ENCODE measurements at regions not wholly inside any gene's neighbourhood (a gene's known extent, or its start where the extent isn't known, plus 50 kb on each side); places are given as distances from the start of the nearest gene placed in this dataset.
"Not testable (repeated sequence)": the region's sequence is repeated elsewhere in the genome, so short reads cannot be mapped to it uniquely, and the experiment has no call there.

DNA sequence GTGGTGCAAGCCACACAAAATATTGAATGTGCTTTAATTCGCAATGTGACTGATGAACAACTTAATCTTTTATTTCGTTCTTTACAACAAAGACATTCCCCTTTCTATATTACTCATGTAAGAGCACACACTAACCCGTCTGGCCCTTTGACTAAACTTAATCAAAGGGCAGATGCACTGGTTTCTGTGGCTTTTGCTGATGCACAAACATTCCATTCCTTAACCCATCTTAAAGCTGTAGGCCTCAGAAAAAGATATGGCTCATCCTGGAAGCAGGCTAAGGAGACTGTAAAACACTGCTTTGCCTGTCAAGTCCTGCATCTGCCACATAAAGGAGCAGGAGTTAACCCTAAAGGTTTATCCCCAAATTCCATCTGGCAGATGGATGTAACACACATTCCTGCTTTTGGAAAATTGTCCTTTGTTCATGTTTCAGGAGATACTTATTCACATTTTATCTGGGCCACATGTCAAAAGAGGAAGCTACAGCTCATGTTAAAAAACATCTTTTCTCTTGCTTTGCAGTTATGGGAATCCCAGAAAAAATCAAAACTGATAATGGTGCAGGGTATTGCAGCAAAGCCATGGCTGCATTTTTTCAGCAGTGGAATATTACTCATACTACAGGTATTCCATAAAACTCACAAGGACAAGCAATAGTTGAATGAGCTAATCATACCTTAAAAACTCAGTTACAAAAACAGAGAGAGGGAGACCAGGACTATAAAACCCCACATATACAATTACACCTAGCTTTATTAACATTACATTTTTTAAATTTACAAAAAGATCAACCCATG, 137.2 kb downstream of the AHSP start:
- no peaks in the 10 kb centered on the region for H3K4me1 ChIP-seq
- 50 to 51% methylated on average over 3 of the region's 3 CpGs for WGBS, 2 donors
- H3K4me3 ChIP-seq, result no peak overlapping the region
- H3K36me3 ChIP-seq, result no peaks in the 10 kb centered on the region
- DNase-seq (ENCODE audit: low spot score in 2 of 2), result no peak
- no peak overlapping the region for H3K27ac ChIP-seq
- H3K9me3 ChIP-seq, result peaks cover 0 to 15% (median 0%) of the 10 kb centered on the region in 4 donors
- H3K27me3 ChIP-seq, result no peaks in the 10 kb centered on the region
- TF ChIP-seq EP300 (IDR thresholded peaks at IDR 0.05) (no peak), POLR2A (IDR thresholded peaks at IDR 0.05) (no peak)
- TF ChIP-seq, protein P1, sequence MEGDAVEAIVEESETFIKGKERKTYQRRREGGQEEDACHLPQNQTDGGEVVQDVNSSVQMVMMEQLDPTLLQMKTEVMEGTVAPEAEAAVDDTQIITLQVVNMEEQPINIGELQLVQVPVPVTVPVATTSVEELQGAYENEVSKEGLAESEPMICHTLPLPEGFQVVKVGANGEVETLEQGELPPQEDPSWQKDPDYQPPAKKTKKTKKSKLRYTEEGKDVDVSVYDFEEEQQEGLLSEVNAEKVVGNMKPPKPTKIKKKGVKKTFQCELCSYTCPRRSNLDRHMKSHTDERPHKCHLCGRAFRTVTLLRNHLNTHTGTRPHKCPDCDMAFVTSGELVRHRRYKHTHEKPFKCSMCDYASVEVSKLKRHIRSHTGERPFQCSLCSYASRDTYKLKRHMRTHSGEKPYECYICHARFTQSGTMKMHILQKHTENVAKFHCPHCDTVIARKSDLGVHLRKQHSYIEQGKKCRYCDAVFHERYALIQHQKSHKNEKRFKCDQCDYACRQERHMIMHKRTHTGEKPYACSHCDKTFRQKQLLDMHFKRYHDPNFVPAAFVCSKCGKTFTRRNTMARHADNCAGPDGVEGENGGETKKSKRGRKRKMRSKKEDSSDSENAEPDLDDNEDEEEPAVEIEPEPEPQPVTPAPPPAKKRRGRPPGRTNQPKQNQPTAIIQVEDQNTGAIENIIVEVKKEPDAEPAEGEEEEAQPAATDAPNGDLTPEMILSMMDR (IDR thresholded peaks at IDR 0.05), result no peak

DNA sequence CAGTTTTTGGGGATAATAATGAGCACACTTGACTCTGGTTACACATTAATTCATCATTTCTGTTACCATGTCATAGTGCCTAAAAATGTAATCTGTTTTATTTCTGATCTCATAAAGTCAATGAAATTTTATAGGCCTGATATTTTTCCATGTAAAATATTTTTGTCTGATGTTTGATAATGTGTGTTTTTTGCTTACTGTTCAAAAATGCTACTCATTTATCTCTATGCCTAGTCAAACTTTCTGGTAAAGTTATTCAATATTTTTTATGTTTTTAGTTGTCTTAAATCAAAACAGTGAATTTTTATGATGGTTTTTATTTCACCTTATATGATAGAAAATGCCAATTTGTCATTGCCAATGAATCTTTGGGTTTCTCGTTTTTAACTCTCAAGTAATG, 147.0 kb downstream of the AHSP start:
- no peak for DNase-seq (ENCODE audit: low spot score in 2 of 2)
- Histone ChIP-seq H3K27me3 (no peaks in the 10 kb centered on the region), H3K9me3 (peaks cover 0 to 5% (median 0%) of the 10 kb centered on the region in 4 donors), H3K4me1 (no peaks in the 10 kb centered on the region), H3K4me3 (no peak overlapping the region), H3K36me3 (no peaks in the 10 kb centered on the region), H3K27ac (no peak overlapping the region)
- TF ChIP-seq POLR2A (IDR thresholded peaks at IDR 0.05), result no peak
- no peak for TF ChIP-seq EP300 (IDR thresholded peaks at IDR 0.05)
- 39 to 60% methylated on average over 1 of the region's 1 CpG for WGBS, 2 donors

DNA sequence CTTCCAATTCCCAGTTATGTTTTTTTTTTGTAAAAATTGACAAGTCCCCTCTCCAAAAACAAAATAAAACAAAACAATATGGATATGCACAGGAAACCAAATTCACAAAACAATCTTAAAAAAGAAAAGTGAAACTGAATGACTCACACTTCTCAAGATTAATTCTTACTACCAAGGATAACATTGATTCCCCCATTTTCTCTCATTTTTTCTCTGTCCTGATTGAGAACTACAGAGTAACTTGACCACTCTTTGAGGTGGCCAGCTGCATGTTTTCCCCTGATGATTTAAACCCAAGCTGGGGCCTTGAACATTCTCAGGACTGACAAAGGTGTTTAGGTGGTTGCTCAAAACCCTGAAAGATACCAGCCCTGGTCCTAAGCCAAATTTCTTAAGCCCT, 149.0 kb downstream of the AHSP start:
- Histone ChIP-seq H3K36me3 (no peaks in the 10 kb centered on the region), H3K27ac (no peak overlapping the region), H3K4me3 (no peak overlapping the region), H3K27me3 (no peaks in the 10 kb centered on the region), H3K4me1 (no peaks in the 10 kb centered on the region), H3K9me3 (no peaks in the 10 kb centered on the region)
- no peak for TF ChIP-seq POLR2A (IDR thresholded peaks at IDR 0.05)
- no peak for TF ChIP-seq EP300 (IDR thresholded peaks at IDR 0.05)
- TF ChIP-seq, protein P1 (IDR thresholded peaks at IDR 0.05), result no peak
- DNase-seq (ENCODE audit: low spot score in 2 of 2), result no peak

DNA sequence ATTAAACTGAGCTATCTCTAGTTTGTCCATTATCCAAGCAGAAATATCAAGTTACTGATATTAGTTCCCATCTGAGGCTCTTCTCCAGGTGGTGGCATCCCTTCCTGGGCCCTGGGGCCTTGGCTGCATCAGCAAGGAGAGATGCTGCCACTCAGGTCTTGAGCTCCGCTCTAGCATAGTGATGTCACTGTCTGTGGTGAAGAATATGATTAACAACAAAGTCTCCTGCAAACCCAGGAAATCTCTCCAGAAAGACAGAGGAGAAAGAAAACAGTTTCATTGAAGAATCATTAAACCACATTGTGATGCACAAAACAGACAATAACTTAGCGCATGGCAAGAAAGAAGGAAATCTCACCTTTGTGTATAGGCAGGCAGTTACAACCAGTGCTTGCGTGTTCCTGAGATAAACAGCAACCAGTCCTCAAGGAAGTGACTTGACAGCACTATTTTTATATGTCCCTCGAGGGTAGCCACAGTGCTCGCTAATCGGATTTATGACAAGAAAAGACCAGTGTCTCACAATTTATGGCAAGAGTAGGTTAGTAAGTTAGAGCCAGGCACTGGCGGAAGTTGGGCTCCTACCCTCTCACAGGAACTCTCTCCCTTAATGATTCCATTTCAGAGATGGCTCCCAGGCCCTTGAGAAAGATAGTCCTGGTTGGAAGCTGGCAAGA, 151.1 kb downstream of the AHSP start:
- H3K4me1 ChIP-seq, result no peaks in the 10 kb centered on the region
- no peak overlapping the region for H3K27ac ChIP-seq
- no peaks in the 10 kb centered on the region for H3K36me3 ChIP-seq
- H3K4me3 ChIP-seq, result no peak overlapping the region
- WGBS, 2 donors, result 70 to 75% methylated on average over 7 of the region's 7 CpGs
- TF ChIP-seq POLR2A (IDR thresholded peaks at IDR 0.05), result no peak
- TF ChIP-seq, protein P1 (IDR thresholded peaks at IDR 0.05), result no peak
- no peak for TF ChIP-seq EP300 (IDR thresholded peaks at IDR 0.05)
- no peaks in the 10 kb centered on the region for H3K9me3 ChIP-seq
- no peaks in the 10 kb centered on the region for H3K27me3 ChIP-seq
- DNase-seq (ENCODE audit: low spot score in 2 of 2), result no peak

DNA sequence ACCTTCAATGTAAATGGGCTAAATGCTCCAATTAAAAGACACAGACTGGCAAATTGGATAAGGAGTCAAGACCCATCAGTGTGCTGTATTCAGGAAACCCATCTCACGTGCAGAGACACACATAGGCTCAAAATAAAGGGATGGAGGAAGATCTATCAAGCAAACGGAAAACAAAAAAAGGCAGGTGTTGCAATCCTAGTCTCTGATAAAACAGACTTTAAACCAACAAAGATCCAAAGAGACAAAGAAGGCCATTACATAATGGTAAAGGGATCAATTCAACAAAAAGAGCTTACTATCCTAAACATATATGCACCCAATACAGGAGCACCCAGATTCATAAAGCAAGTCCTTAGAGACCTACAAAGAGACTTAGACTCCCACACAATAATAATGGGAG, 161.6 kb downstream of the AHSP start:
- not testable (repeated sequence) for H3K4me3 ChIP-seq; H3K9me3 ChIP-seq; H3K4me1 ChIP-seq; DNase-seq (ENCODE audit: low spot score in 2 of 2); H3K36me3 ChIP-seq; H3K27me3 ChIP-seq; H3K27ac ChIP-seq
- 55 to 61% methylated on average over 2 of the region's 2 CpGs for WGBS, 2 donors

DNA sequence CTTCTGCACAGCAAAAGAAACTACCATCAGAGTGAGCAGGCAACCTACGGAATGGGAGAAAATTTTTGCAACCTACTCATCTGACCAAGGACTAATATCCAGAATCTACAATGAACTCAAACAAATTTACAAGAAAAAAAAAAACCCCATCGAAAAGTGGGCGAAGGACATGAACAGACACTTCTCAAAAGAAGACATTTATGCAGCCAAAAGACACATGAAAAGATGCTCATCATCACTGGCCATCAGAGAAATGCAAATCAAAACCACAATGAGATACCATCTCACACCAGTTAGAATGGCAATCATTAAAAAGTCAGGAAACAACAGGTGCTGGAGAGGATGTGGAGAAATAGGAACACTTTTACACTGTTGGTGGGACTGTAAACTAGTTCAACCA, 164.6 kb downstream of the AHSP start:
- not testable (repeated sequence) for H3K27me3 ChIP-seq
- 77 to 91% methylated on average over 3 of the region's 3 CpGs for WGBS, 2 donors

More for the DNA sequence above, 164.6 kb downstream of the AHSP start:
- not testable (repeated sequence) for H3K27ac ChIP-seq; H3K4me1 ChIP-seq; H3K36me3 ChIP-seq; H3K4me3 ChIP-seq; H3K9me3 ChIP-seq; DNase-seq (ENCODE audit: low spot score in 2 of 2)
